WTC11 (cell line): ENCODE measurements at regions not wholly inside any gene's neighbourhood (a gene's known extent, or its start where the extent isn't known, plus 50 kb on each side); places are given as distances from the start of the nearest gene placed in this dataset.

Experiments
- ATAC-seq: fragments of 200-7000 bp; cut with Tn5 transposase; 2 replicates; pipeline ENCODE4 v1.10.0; 2021; ENCODE audit warnings: mild to moderate bottlenecking, moderate library complexity
- CTCF ChIA-PET: fragments of 300-600 bp; sonication (Branson Sonifier 250); formaldehyde crosslinking; loops from one replicate; lab custom pipeline; 2021; ENCODE audit warnings: antibody characterized with exemption; lab: Charles Lee
- POLR2A ChIA-PET: fragments of 350-600 bp; sonication (Branson Sonifier 250); formaldehyde crosslinking; loops from one replicate; lab custom pipeline; 2021; ENCODE audit warnings: antibody characterized with exemption; lab: Charles Lee
- DNase-seq: peaks from one replicate; pipeline ENCODE4 v3.0.0; 2021; ENCODE audit warnings: low spot score
- H3K27ac Mint-ChIP-seq: 2 replicates; pipeline ENCODE4 v1.8.0; 2021; ENCODE audit warnings: mixed read lengths
- H3K27me3 Mint-ChIP-seq: 2 replicates; pipeline ENCODE4 v1.8.0; 2021; ENCODE audit warnings: low read depth, mild to moderate bottlenecking, moderate library complexity, mixed read lengths
- H3K36me3 Mint-ChIP-seq: 2 replicates; pipeline ENCODE4 v1.8.0; 2021; ENCODE audit warnings: mixed read lengths
- H3K4me1 Mint-ChIP-seq: 2 replicates; pipeline ENCODE4 v1.8.0; 2022; ENCODE audit warnings: mixed read lengths
- H3K4me3 Mint-ChIP-seq: 2 replicates; pipeline ENCODE4 v1.8.0; 2021; ENCODE audit warnings: mild to moderate bottlenecking, moderate library complexity, mixed read lengths
- H3K9me3 Mint-ChIP-seq: 2 replicates; pipeline ENCODE4 v1.8.0; 2021; ENCODE audit warnings: mixed read lengths
- AFF4 ChIP-seq: sonication (generic); formaldehyde crosslinking; IDR thresholded peaks from 2 replicates; pipeline ENCODE4 v1.8.1; 2023; ENCODE audit warnings: mild to moderate bottlenecking, missing genetic modification reagents, borderline replicate concordance
- CREM ChIP-seq: sonication (generic); formaldehyde crosslinking; IDR thresholded peaks from 2 replicates; pipeline ENCODE4 v1.8.1; 2022; ENCODE audit warnings: mild to moderate bottlenecking, missing genetic modification reagents, moderate library complexity
- CTCF ChIP-seq: fragments of 200-600 bp; IDR thresholded peaks from 2 replicates; pipeline ENCODE4 v1.8.0; 2022; ENCODE audit warnings: antibody characterized with exemption
- ELF4 ChIP-seq: sonication (generic); formaldehyde crosslinking; IDR thresholded peaks from 2 replicates; pipeline ENCODE4 v1.8.1; 2022; ENCODE audit warnings: low read depth, mild to moderate bottlenecking, moderate library complexity, missing genetic modification reagents
- EMX1 ChIP-seq: fragments of 250-450 bp; sonication (Bioruptor Pico); IDR thresholded peaks from 2 replicates; pipeline ENCODE4 v1.8.0; 2021; ENCODE audit warnings: mild to moderate bottlenecking
- ERG ChIP-seq: fragments of 250-450 bp; sonication (Bioruptor Pico); IDR thresholded peaks from 2 replicates; pipeline ENCODE4 v1.8.0; 2021; ENCODE audit warnings: mild to moderate bottlenecking
- FOXK1 ChIP-seq: sonication (generic); formaldehyde crosslinking; IDR thresholded peaks from 2 replicates; pipeline ENCODE4 v1.8.0; 2022; ENCODE audit warnings: mild to moderate bottlenecking, moderate library complexity, missing genetic modification reagents
- IRF2 ChIP-seq: sonication (generic); formaldehyde crosslinking; IDR thresholded peaks from 2 replicates; pipeline ENCODE4 v1.8.0; 2022; ENCODE audit warnings: low read depth, missing genetic modification reagents, borderline replicate concordance
- MAX ChIP-seq: sonication (generic); formaldehyde crosslinking; IDR thresholded peaks from 2 replicates; pipeline ENCODE4 v1.8.0; 2022; ENCODE audit warnings: mild to moderate bottlenecking, missing genetic modification reagents
- NFATC4 ChIP-seq: fragments of 250-450 bp; sonication (Bioruptor Pico); IDR thresholded peaks from 2 replicates; pipeline ENCODE4 v1.9.0; 2021; ENCODE audit warnings: mild to moderate bottlenecking
- NR2C2 ChIP-seq: sonication (generic); formaldehyde crosslinking; IDR thresholded peaks from 2 replicates; pipeline ENCODE4 v1.8.0; 2022; ENCODE audit warnings: mild to moderate bottlenecking, missing genetic modification reagents
- NR3C1 ChIP-seq: sonication (generic); formaldehyde crosslinking; conservative IDR thresholded peaks from 2 replicates; pipeline ENCODE4 v1.8.1; 2023; ENCODE audit warnings: low read depth, mild to moderate bottlenecking, missing genetic modification reagents
- PRRX2 ChIP-seq: fragments of 250-450 bp; sonication (Bioruptor Pico); IDR thresholded peaks from 2 replicates; pipeline ENCODE4 v1.8.0; 2021; ENCODE audit warnings: mild to moderate bottlenecking
- SMAD3 ChIP-seq: sonication (generic); formaldehyde crosslinking; IDR thresholded peaks from 2 replicates; pipeline ENCODE4 v1.8.0; 2022; ENCODE audit warnings: missing genetic modification reagents, mild to moderate bottlenecking, borderline replicate concordance
- ZNF416 ChIP-seq: fragments of 250-450 bp; sonication (Bioruptor Pico); IDR thresholded peaks from 2 replicates; pipeline ENCODE4 v1.9.0; 2021; ENCODE audit warnings: mild to moderate bottlenecking, inconsistent platforms
- ZNF423 ChIP-seq: fragments of 250-450 bp; sonication (Bioruptor Pico); IDR thresholded peaks from 2 replicates; pipeline ENCODE4 v2.1.2; 2022; ENCODE audit warnings: mild to moderate bottlenecking, moderate library complexity
- TF ChIP-seq, protein P1 (sequence below): fragments of 250-450 bp; sonication (Bioruptor Pico); IDR thresholded peaks from 2 replicates; pipeline ENCODE4 v1.9.0; 2021; ENCODE audit warnings: moderate library complexity, mild to moderate bottlenecking, inconsistent platforms, borderline replicate concordance
- TF ChIP-seq, protein P2 (sequence below): fragments of 250-450 bp; sonication (Bioruptor Pico); conservative IDR thresholded peaks from 2 replicates; pipeline ENCODE4 v1.9.0; 2021; ENCODE audit warnings: mild to moderate bottlenecking
- TF ChIP-seq, protein P3 (sequence below): sonication (generic); formaldehyde crosslinking; IDR thresholded peaks from 2 replicates; pipeline ENCODE4 v1.8.1; 2023; ENCODE audit warnings: mild to moderate bottlenecking, missing genetic modification reagents
- TF ChIP-seq, protein P4 (sequence below): sonication (generic); formaldehyde crosslinking; conservative IDR thresholded peaks from 2 replicates; pipeline ENCODE4 v1.8.1; 2023; ENCODE audit warnings: mild to moderate bottlenecking, low read depth, missing genetic modification reagents, moderate library complexity

DNA sequence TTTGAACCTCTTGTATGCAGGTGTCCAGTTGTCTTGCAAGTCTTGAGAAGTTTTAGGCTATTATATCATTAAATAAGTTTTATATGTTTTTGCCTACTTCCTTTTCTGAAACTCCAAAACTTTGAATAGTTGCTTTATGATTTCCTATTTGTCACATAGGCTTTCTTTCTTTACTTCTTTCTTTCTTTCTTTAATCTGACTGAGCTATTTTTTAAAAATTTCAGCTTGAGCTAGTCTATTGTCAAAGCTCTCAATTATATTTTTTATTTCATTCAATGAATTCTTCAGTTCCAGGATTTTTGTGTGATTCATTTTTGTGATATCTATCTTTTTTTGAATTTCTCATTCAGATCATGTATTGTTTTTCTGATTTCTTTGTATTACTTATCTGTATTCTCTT, 102.1 kb upstream of the TMEM178A start:
- peaks cover 4% of the 10 kb centered on the region for H3K4me1 Mint-ChIP-seq
- H3K36me3 Mint-ChIP-seq, result peaks cover 24% of the 10 kb centered on the region
- no peak for ATAC-seq
- peaks cover 39% of the 10 kb centered on the region for H3K9me3 Mint-ChIP-seq
- H3K27ac Mint-ChIP-seq, result no peak overlapping the region
- no peaks in the 10 kb centered on the region; the same call in 1 of the 2 replicates for H3K27me3 Mint-ChIP-seq
- CTCF ChIA-PET, result no interaction called here
- no peak for TF ChIP-seq SMAD3 (CRISPR knock-in tag)
- no peak for TF ChIP-seq ERG (CRISPR knock-in tag)
- TF ChIP-seq FOXK1 (CRISPR knock-in tag), result no peak
- no peak for TF ChIP-seq ZNF423 (CRISPR knock-in tag)
- no peak for TF ChIP-seq PRRX2 (CRISPR knock-in tag)
- TF ChIP-seq NR3C1 (CRISPR knock-in tag), result no peak
- TF ChIP-seq, protein P1, sequence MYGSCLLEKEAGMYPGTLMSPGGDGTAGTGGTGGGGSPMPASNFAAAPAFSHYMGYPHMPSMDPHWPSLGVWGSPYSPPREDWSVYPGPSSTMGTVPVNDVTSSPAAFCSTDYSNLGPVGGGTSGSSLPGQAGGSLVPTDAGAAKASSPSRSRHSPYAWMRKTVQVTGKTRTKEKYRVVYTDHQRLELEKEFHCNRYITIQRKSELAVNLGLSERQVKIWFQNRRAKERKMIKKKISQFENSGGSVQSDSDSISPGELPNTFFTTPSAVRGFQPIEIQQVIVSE (CRISPR knock-in tag), result no peak
- TF ChIP-seq, protein P2, sequence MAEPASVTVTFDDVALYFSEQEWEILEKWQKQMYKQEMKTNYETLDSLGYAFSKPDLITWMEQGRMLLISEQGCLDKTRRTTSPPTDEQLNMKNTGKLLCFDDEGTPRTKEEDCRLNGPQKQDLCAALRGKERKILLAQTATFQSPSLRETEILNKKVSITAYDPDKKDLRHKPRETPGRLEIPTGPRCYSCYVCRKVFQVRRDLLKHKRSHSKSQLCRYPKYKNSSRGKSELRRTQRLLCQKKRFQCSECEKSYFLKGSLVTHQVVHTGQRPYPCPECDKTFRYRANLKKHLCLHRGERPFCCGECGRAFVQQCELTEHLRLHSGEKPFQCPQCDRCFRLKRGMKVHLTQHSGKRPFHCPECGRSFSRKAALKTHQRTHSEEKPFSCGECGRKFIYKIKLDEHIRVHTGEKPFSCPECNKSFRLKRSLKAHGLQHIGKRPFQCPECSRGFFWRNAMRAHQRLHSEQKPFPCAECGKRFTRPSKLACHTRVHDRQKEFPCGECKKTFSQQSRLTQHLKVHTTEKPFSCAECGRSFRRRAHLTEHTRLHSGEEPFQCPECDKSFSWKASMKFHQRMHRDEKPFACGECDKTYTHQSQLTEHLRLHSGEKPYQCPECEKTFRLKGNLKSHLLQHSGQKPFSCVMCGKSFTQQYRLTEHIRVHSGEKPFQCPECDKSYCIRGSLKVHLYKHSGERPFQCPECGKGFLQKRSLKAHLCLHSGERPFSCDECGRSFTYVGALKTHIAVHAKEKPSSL (CRISPR knock-in tag), result no peak
- TF ChIP-seq MAX (CRISPR knock-in tag), result no peak
- TF ChIP-seq NFATC4 (CRISPR knock-in tag), result no peak
- TF ChIP-seq NR2C2 (CRISPR knock-in tag), result no peak
- TF ChIP-seq, protein P3, sequence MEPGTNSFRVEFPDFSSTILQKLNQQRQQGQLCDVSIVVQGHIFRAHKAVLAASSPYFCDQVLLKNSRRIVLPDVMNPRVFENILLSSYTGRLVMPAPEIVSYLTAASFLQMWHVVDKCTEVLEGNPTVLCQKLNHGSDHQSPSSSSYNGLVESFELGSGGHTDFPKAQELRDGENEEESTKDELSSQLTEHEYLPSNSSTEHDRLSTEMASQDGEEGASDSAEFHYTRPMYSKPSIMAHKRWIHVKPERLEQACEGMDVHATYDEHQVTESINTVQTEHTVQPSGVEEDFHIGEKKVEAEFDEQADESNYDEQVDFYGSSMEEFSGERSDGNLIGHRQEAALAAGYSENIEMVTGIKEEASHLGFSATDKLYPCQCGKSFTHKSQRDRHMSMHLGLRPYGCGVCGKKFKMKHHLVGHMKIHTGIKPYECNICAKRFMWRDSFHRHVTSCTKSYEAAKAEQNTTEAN (CRISPR knock-in tag), result no peak
- TF ChIP-seq EMX1 (CRISPR knock-in tag), result no peak
- TF ChIP-seq ELF4 (CRISPR knock-in tag), result no peak
- no peak overlapping the region for H3K4me3 Mint-ChIP-seq
- no peak for DNase-seq
- POLR2A ChIA-PET, result no interaction called here

- Mint-ChIP-seq H3K27me3 (no peaks in the 10 kb centered on the region; the same call in 1 of the 2 replicates), H3K36me3 (peaks cover 18% of the 10 kb centered on the region), H3K4me3 (no peak overlapping the region), H3K27ac (no peak overlapping the region), H3K9me3 (peaks cover 26% of the 10 kb centered on the region), H3K4me1 (peaks cover 6% of the 10 kb centered on the region)
- DNase-seq, result no peak
- ChIA-PET CTCF (interaction anchor here (0.5 kb wide), 1 partner anchor 52 kb away, joined by 4 read pairs; no protein-coding TSS in a partner anchor), POLR2A (no interaction called here)
- ATAC-seq, result no peak
- TF ChIP-seq, protein P1 (CRISPR knock-in tag), result no peak
- no peak for TF ChIP-seq AFF4 (CRISPR knock-in tag)
- TF ChIP-seq FOXK1 (CRISPR knock-in tag), result no peak
- no peak for TF ChIP-seq ZNF416 (CRISPR knock-in tag)
- no peak for TF ChIP-seq CTCF
- TF ChIP-seq, protein P4, sequence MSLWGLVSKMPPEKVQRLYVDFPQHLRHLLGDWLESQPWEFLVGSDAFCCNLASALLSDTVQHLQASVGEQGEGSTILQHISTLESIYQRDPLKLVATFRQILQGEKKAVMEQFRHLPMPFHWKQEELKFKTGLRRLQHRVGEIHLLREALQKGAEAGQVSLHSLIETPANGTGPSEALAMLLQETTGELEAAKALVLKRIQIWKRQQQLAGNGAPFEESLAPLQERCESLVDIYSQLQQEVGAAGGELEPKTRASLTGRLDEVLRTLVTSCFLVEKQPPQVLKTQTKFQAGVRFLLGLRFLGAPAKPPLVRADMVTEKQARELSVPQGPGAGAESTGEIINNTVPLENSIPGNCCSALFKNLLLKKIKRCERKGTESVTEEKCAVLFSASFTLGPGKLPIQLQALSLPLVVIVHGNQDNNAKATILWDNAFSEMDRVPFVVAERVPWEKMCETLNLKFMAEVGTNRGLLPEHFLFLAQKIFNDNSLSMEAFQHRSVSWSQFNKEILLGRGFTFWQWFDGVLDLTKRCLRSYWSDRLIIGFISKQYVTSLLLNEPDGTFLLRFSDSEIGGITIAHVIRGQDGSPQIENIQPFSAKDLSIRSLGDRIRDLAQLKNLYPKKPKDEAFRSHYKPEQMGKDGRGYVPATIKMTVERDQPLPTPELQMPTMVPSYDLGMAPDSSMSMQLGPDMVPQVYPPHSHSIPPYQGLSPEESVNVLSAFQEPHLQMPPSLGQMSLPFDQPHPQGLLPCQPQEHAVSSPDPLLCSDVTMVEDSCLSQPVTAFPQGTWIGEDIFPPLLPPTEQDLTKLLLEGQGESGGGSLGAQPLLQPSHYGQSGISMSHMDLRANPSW (CRISPR knock-in tag), result no peak
- TF ChIP-seq IRF2 (CRISPR knock-in tag), result no peak
- no peak for TF ChIP-seq CREM (CRISPR knock-in tag)
- TF ChIP-seq NFATC4 (CRISPR knock-in tag), result no peak
Measured at GRCh38 chr2:39567507-39567906, 98.2 kb upstream of the TMEM178A start.
